ENCODE measurements at regions not wholly inside any gene's neighbourhood (a gene's known extent, or its start where the extent isn't known, plus 50 kb on each side); places are given as distances from the start of the nearest gene placed in this dataset.

GRCh38 chr3:72307438-72308115, 522.6 kb upstream of the PROK2 start:
- DNase-seq (ENCODE audit: low read depth, low spot score) = no peak

GRCh38 chr3:72306800-72307341, 521.9 kb upstream of the PROK2 start:
- DNase-seq (ENCODE audit: low read depth, low spot score) = peak; percentile 46

GRCh38 chr3:72303926-72304325, 519.0 kb upstream of the PROK2 start:
- DNase-seq (ENCODE audit: low read depth, low spot score) = no peak

- no peak for DNase-seq (ENCODE audit: low read depth, low spot score)
These were observed 516.8 kb upstream of the PROK2 start for GRCh38 chr3:72301779-72302178.

- no peak for DNase-seq (ENCODE audit: low read depth, low spot score)
These were observed 515.7 kb upstream of the PROK2 start for GRCh38 chr3:72300621-72301020.

GRCh38 chr3:72299823-72300222, 514.9 kb upstream of the PROK2 start:
- DNase-seq (ENCODE audit: low read depth, low spot score) = no peak

- DNase-seq (ENCODE audit: low read depth, low spot score) = peak; percentile 60
These were observed 514.4 kb upstream of the PROK2 start for GRCh38 chr3:72299321-72299802.

GRCh38 chr3:72298201-72299152, 513.5 kb upstream of the PROK2 start:
- DNase-seq (ENCODE audit: low read depth, low spot score) = no peak

GRCh38 chr3:72297481-72297880, 512.5 kb upstream of the PROK2 start:
- DNase-seq (ENCODE audit: low read depth, low spot score) = no peak

GRCh38 chr3:72296477-72297111, 511.6 kb upstream of the PROK2 start:
- DNase-seq (ENCODE audit: low read depth, low spot score) = no peak

- DNase-seq (ENCODE audit: low read depth, low spot score) = no peak
These were observed 511.1 kb upstream of the PROK2 start for GRCh38 chr3:72295962-72296450.

- DNase-seq (ENCODE audit: low read depth, low spot score) = no peak
These were observed 510.5 kb upstream of the PROK2 start for GRCh38 chr3:72295276-72295961.

- no peak for DNase-seq (ENCODE audit: low read depth, low spot score)
These were observed 506.1 kb upstream of the PROK2 start for GRCh38 chr3:72290859-72291638.

- DNase-seq (ENCODE audit: low read depth, low spot score) = no peak
These were observed 504.7 kb upstream of the PROK2 start for GRCh38 chr3:72289692-72290071.

GRCh38 chr3:72288955-72289691, 504.2 kb upstream of the PROK2 start:
- DNase-seq (ENCODE audit: low read depth, low spot score) = peak; percentile 98

GRCh38 chr3:72287956-72288355, 503.0 kb upstream of the PROK2 start:
- DNase-seq (ENCODE audit: low read depth, low spot score) = peak; percentile 35

- no peak for DNase-seq (ENCODE audit: low read depth, low spot score)
These were observed 500.6 kb upstream of the PROK2 start for GRCh38 chr3:72285502-72285901.

- DNase-seq (ENCODE audit: low read depth, low spot score) = no peak
These were observed 499.5 kb upstream of the PROK2 start for GRCh38 chr3:72284471-72284870.

- no peak for DNase-seq (ENCODE audit: low read depth, low spot score)
These were observed 498.0 kb upstream of the PROK2 start for GRCh38 chr3:72282918-72283317.

- no peak for DNase-seq (ENCODE audit: low read depth, low spot score)
These were observed 496.6 kb upstream of the PROK2 start for GRCh38 chr3:72281551-72281950.

All from astrocyte of the hippocampus (primary cell).